Hepatocyte (in vitro differentiated cells): ENCODE measurements at regions not wholly inside any gene's neighbourhood (a gene's known extent, or its start where the extent isn't known, plus 50 kb on each side); places are given as distances from the start of the nearest gene placed in this dataset.

Experiments used
- DNase-seq: peaks from one replicate; pipeline ENCODE4 v3.0.0-alpha.2; 2016; ENCODE audit warnings: low spot score
- H2AFZ ChIP-seq: fragments of 200-600 bp; sonication (generic); 2 replicates; pipeline ENCODE4 v1.6.0; 2016; ENCODE audit warnings: antibody characterized with exemption, mild to moderate bottlenecking
- H3K27ac ChIP-seq: fragments of 200-600 bp; sonication (generic); 2 replicates; pipeline ENCODE4 v1.5.1; 2016; ENCODE audit warnings: mild to moderate bottlenecking
- H3K27me3 ChIP-seq: fragments of 200-600 bp; sonication (generic); 2 replicates; pipeline ENCODE4 v1.6.1; 2016
- H3K36me3 ChIP-seq: fragments of 200-600 bp; sonication (generic); replicated peaks from 2 replicates; pipeline ENCODE4 v1.5.1; 2016; ENCODE audit warnings: low read depth; ENCODE audit not compliant: insufficient read depth
- H3K4me1 ChIP-seq: fragments of 200-600 bp; sonication (generic); 2 replicates; pipeline ENCODE4 v1.5.1; 2016; ENCODE audit warnings: mild to moderate bottlenecking, moderate library complexity; ENCODE audit not compliant: insufficient read depth
- H3K4me2 ChIP-seq: fragments of 200-600 bp; sonication (generic); 2 replicates; pipeline ENCODE4 v1.6.0; 2016
- H3K4me3 ChIP-seq: fragments of 200-600 bp; sonication (generic); 2 replicates; pipeline ENCODE4 v1.5.1; 2016; ENCODE audit warnings: mild to moderate bottlenecking
- H3K79me2 ChIP-seq: fragments of 200-600 bp; sonication (generic); 2 replicates; pipeline ENCODE4 v1.6.0; 2017; ENCODE audit warnings: mild to moderate bottlenecking
- H3K9me2 ChIP-seq: fragments of 200-600 bp; sonication (generic); replicated peaks from 2 replicates; pipeline ENCODE4 v1.6.0; 2017; ENCODE audit warnings: mild to moderate bottlenecking; ENCODE audit not compliant: insufficient read depth
- H3K9me3 ChIP-seq: fragments of 200-600 bp; sonication (generic); 2 replicates; pipeline ENCODE4 v1.5.1; 2016; ENCODE audit warnings: low read depth, mild to moderate bottlenecking
- H4K20me1 ChIP-seq: fragments of 200-600 bp; sonication (generic); 2 replicates; pipeline ENCODE4 v1.6.0; 2016; ENCODE audit warnings: mild to moderate bottlenecking; ENCODE audit not compliant: insufficient read depth, poor library complexity, severe bottlenecking
- CTCF ChIP-seq: fragments of 200-600 bp; sonication (generic); IDR thresholded peaks from 2 replicates; pipeline ENCODE4 v1.5.1; 2016; ENCODE audit warnings: antibody characterized with exemption, mild to moderate bottlenecking; ENCODE audit not compliant: poor library complexity
- EZH2 ChIP-seq: fragments of 200-600 bp; sonication (generic); IDR thresholded peaks from 2 replicates; pipeline ENCODE4 v1.6.1; 2016; ENCODE audit warnings: antibody characterized with exemption, mild to moderate bottlenecking, borderline replicate concordance
- EZH2phosphoT487 ChIP-seq: fragments of 200-600 bp; sonication (generic); IDR thresholded peaks from one replicate; pipeline ENCODE4 v1.6.1; 2018; ENCODE audit warnings: antibody characterized with exemption, mild to moderate bottlenecking, low read depth, moderate library complexity; ENCODE audit not compliant: unreplicated experiment, severe bottlenecking
- WGBS: methylation state at CpG from one replicate; pipeline ENCODE4 v1.1.6; 2016; ENCODE audit warnings: low lambda C conversion rate; ENCODE audit errors: missing lambda C conversion rate; 5-methylcytosine and 5-hydroxymethylcytosine counted together

- no peak for TF ChIP-seq EZH2phosphoT487
- no peak for TF ChIP-seq CTCF
- TF ChIP-seq EZH2: no peak
- no peaks in the 10 kb centered on the region for H3K36me3 ChIP-seq
- H3K4me2 ChIP-seq: no peak overlapping the region
- H3K9me2 ChIP-seq: no peaks in the 10 kb centered on the region
- DNase-seq: no peak
- H3K4me3 ChIP-seq: no peak overlapping the region
- H3K4me1 ChIP-seq: no peaks in the 10 kb centered on the region
- H3K27ac ChIP-seq: no peak overlapping the region
- no peaks in the 10 kb centered on the region for H4K20me1 ChIP-seq
- H3K27me3 ChIP-seq: no peaks in the 10 kb centered on the region
- H2AFZ ChIP-seq: no peak overlapping the region
- H3K9me3 ChIP-seq: no peaks in the 10 kb centered on the region
- H3K79me2 ChIP-seq: no peaks in the 10 kb centered on the region
- WGBS: 82% methylated on average over 5 of the region's 5 CpGs
Observed at GRCh38 chr7:71026680-71027079, 105.3 kb upstream of the GALNT17 start.

- no peaks in the 10 kb centered on the region for H3K27me3 ChIP-seq
- H4K20me1 ChIP-seq: no peaks in the 10 kb centered on the region
- H3K27ac ChIP-seq: no peak overlapping the region
- H3K9me2 ChIP-seq: no peaks in the 10 kb centered on the region
- no peak overlapping the region for H2AFZ ChIP-seq
- H3K4me2 ChIP-seq: no peak overlapping the region
- DNase-seq: no peak
- no peaks in the 10 kb centered on the region for H3K4me1 ChIP-seq
- H3K36me3 ChIP-seq: no peaks in the 10 kb centered on the region
- no peaks in the 10 kb centered on the region for H3K79me2 ChIP-seq
- no peak overlapping the region for H3K4me3 ChIP-seq
- 78% methylated on average over 2 of the region's 2 CpGs for WGBS
- TF ChIP-seq EZH2 (no peak), CTCF (no peak), EZH2phosphoT487 (no peak)
- H3K9me3 ChIP-seq: no peaks in the 10 kb centered on the region
Observed at GRCh38 chr7:71034243-71034642, 97.7 kb upstream of the GALNT17 start.

- 84% methylated on average over 5 of the region's 5 CpGs for WGBS
- Histone ChIP-seq H3K27me3 (no peaks in the 10 kb centered on the region), H4K20me1 (no peaks in the 10 kb centered on the region), H3K4me3 (no peak overlapping the region), H3K27ac (no peak overlapping the region), H3K4me1 (no peaks in the 10 kb centered on the region), H3K79me2 (no peaks in the 10 kb centered on the region), H2AFZ (no peak overlapping the region), H3K4me2 (no peak overlapping the region), H3K9me3 (no peaks in the 10 kb centered on the region), H3K9me2 (no peaks in the 10 kb centered on the region), H3K36me3 (no peaks in the 10 kb centered on the region)
- TF ChIP-seq CTCF (no peak), EZH2phosphoT487 (no peak), EZH2 (no peak)
- no peak for DNase-seq
Observed at GRCh38 chr7:71042591-71042990, 89.4 kb upstream of the GALNT17 start.

GRCh38 chr7:71050492-71050891 lies 81.5 kb upstream of the GALNT17 start:
- H2AFZ ChIP-seq: no peak overlapping the region
- no peak for DNase-seq
- TF ChIP-seq EZH2phosphoT487 (no peak), CTCF (no peak), EZH2 (no peak)
- no peaks in the 10 kb centered on the region for H4K20me1 ChIP-seq
- WGBS: 95% methylated on average over 1 of the region's 1 CpG
- H3K9me3 ChIP-seq: no peaks in the 10 kb centered on the region
- H3K9me2 ChIP-seq: no peaks in the 10 kb centered on the region
- H3K36me3 ChIP-seq: no peaks in the 10 kb centered on the region
- H3K4me1 ChIP-seq: no peaks in the 10 kb centered on the region
- no peak overlapping the region for H3K4me3 ChIP-seq
- no peak overlapping the region for H3K27ac ChIP-seq
- no peaks in the 10 kb centered on the region for H3K79me2 ChIP-seq
- no peaks in the 10 kb centered on the region for H3K27me3 ChIP-seq
- no peak overlapping the region for H3K4me2 ChIP-seq
